Transverse colon (tissue), 3 donors: ENCODE measurements at regions not wholly inside any gene's neighbourhood (a gene's known extent, or its start where the extent isn't known, plus 50 kb on each side); places are given as distances from the start of the nearest gene placed in this dataset.

ENCODE experiments used
- CTCF ChIP-seq, 5 experiments: fragments of 200-600 bp in 3 of 5; fragments of 450-650 bp in 2 of 5; sonication (generic) in 3 of 5; IDR thresholded peaks; 1 replicate in 2 of 5; 2 replicates in 3 of 5; pipeline ENCODE4 v1.5.1; 2016 to 2017; ENCODE audit warnings: antibody characterized with exemption in 5 of 5, inconsistent platforms in 3 of 5, mild to moderate bottlenecking in 2 of 5, moderate library complexity in 1 of 5
- EP300 ChIP-seq: sonication (generic); formaldehyde crosslinking; IDR thresholded peaks from one replicate; pipeline ENCODE4 v1.6.1; 2017; ENCODE audit warnings: antibody characterized with exemption, low read depth

DNA sequence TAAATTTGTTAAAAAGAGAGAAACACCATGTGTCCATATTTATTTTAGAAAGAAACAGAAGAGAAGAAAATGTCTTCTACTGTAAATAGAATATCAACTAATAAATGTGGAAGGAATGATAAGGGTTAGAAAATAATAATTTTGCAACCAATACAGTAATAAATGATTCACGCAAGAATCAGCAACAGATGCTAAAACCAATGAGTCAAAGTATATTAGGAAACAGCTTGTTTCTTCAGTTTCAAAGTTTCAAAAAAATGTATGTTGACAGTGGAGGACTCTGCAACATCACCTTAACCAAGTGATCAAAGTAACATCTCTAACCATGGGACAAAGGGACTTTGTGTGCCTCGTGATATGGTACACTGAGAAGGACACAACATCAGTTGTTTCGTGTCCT is 147.0 kb downstream of the TWIST2 start:
- TF ChIP-seq CTCF (IDR thresholded peaks at IDR 0.05) (no peak), EP300 (no peak)
